Suppressor macrophage treated with lipopolysaccharide for 4 hours (primary cell): ENCODE measurements at regions not wholly inside any gene's neighbourhood (a gene's known extent, or its start where the extent isn't known, plus 50 kb on each side); places are given as distances from the start of the nearest gene placed in this dataset.
A peak's percentile ranks its signal among the peaks of the same experiment; 100 is the strongest.

Experiments
- DNase-seq: peaks from one replicate; pipeline ENCODE4 v3.0.0-alpha.2; 2020

DNA sequence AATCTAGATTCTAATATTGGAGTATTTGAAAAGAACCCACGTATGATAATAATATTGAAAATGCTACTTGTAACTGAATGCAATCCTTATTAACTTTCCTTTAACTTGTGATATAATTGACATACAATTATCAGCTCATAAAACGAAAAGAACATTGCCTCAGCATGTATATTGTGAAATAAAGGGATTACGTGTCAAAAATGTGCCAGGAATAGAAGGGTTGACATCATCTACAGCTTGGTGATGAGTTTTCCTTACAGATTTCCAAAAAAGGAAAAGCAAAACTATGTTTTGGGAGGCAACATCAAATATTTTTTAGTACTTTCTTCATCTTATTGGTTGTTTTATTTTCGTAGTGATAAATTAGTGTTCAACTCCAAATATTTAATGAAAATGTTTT is 266.0 kb upstream of the PTGER4 start:
- peak; percentile 72 for DNase-seq

DNA sequence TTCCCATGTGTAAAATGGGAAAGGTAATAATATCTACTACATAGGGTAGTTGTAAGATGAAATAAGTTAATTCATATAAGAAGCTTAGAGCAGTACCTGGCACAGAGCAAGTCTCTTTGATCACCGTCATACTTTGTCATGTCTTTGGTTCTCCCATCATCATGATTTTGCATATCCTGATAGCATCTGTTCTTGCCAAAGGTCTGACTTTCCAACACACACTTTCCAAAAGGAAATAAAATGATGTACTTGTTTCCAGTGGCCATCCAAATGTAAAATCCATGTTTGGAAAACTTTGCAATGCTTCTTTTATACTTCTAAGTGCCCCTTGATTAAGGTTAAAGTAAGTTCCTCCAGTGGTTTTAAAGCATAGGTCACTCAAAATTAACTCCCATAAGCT is 266.9 kb upstream of the PTGER4 start:
- no peak for DNase-seq

DNA sequence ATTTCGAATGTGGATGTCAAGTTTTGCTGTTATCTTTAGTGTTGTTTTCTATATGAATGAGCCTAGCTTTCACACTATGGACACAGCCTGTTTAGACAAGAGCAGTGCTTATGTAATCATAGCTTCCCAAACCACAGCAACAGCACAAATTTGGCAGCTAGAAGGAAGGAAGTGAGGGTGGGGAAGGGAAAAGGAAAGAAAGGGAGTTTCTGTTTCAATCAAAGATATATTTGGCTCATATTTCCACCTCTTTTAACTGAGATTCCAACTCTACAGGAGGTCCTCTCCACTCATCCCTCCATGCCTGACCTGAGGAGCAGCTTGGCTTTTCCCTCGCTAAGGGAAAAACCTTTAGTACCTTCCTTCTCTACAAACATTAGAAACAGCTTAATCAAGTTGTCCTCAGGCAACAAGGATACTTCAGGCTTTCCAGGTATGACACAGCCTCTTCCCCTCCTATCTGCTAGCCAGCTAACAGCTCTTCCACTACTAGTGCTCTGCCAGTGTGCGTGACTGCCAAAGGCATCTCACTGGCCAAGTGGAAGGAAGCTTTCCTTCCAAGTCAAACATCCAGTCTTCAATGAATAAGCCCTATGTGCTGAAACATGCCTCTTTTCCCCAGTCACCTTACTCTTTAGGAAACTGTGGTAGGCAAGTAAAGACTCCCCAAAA is 268.6 kb upstream of the PTGER4 start:
- peak; percentile 80 for DNase-seq

- peak; percentile 71 for DNase-seq
Observed at GRCh38 chr5:40410231-40410861, 269.4 kb upstream of the PTGER4 start.

DNA sequence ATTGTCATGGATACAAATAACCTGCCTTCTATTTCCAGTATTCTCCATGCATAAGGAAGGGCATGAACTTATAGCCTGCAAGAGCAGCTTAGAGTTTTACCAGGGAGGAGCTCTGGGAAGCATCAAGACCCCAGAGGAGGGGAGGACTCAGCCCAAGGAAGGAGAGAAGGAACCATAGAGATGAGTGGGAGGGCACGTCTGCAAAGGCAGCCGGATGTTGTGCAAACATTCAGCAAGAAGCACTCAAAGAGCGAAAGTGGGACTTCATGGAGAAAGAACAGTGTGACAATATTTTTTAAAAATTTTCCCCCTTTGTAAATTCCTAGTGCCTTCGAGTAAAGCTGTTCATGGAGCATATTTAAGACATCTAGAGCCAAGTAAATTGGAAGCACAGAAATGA is 270.1 kb upstream of the PTGER4 start:
- DNase-seq: peak; percentile 84

- DNase-seq: peak; percentile 69
Observed at GRCh38 chr5:40406741-40407211, 272.9 kb upstream of the PTGER4 start.

DNA sequence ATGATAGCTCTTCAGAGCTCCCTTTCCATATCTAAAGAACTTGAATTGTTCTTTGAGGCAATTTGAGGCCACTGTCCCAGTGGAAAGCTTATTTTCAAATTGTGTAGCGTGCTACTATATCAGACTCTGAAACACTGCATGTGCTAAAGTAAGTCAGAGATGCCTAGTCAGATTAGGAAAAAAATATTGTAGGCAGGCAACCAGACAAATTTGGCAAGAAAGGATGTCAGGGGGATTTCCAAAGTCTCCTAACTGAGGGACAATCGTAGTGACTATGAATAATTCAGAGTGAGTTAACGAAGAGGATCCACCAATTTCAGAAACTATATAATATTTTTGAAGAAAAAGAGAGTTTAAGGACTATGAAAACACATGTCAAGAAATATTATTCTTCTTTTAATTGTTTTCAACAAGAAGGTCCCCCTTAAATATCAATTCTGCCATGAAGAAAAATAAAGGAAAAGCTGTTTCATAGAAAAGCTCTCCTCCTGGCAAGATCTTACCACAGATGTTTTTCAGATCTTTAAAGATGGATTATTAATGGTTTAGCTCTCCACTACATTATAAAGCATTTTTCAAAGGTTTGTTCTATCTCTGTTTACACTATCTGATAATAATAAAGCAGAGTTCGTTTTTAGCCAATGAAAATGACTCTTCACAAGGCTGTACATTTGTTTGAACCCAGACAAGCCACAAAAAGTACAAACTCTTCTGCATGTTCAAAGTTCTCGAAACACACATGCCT is 273.5 kb upstream of the PTGER4 start:
- peak; percentile 81 for DNase-seq

- peak; percentile 78 for DNase-seq
Observed at GRCh38 chr5:40405230-40405629, 274.5 kb upstream of the PTGER4 start.

- peak; percentile 78 for DNase-seq
Observed at GRCh38 chr5:40404613-40405012, 275.1 kb upstream of the PTGER4 start.

- peak; percentile 76 for DNase-seq
Observed at GRCh38 chr5:40402007-40402364, 277.7 kb upstream of the PTGER4 start.

- peak; percentile 44 for DNase-seq
Observed at GRCh38 chr5:40401284-40402006, 278.3 kb upstream of the PTGER4 start.

DNA sequence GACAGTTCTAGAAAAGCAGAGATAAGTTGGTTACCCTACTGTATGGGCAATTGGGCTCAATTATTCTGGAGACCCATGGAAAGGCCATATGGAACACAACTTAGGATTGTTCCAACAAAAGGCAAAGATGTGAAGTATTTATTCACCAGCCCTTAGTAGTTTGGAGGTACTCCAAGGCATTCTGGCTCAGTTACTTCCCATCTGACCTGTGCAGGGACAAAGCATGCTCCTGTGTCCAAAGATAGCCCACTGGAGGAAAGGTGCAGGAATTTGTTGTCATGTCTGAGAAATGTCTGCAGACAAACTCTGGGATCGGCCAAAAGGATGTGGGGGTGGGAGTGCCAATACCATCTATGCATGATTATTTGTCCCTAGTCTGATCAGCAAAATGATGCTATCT is 279.5 kb upstream of the PTGER4 start:
- no peak for DNase-seq

DNA sequence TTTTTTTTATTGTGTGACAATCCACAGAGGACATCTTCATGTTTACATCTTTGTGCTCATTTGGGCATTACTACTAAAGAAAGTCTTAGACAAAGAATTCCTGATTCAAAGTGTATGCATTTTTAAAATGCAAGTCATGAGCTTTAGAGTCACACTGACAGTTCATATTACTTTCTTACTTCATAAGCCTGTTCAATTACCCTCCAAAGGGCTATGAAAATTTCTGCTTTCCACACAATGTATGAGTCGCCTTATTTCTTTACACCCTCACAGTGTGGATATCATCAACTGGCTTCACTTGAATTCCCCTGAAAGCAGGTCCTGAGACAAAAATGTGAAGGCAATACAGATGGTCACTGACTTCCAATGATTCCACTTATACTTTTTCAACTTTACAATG is 280.4 kb upstream of the PTGER4 start:
- DNase-seq: peak; percentile 71

GRCh38 chr5:40397976-40398375 is 281.7 kb upstream of the PTGER4 start:
- DNase-seq: no peak

DNA sequence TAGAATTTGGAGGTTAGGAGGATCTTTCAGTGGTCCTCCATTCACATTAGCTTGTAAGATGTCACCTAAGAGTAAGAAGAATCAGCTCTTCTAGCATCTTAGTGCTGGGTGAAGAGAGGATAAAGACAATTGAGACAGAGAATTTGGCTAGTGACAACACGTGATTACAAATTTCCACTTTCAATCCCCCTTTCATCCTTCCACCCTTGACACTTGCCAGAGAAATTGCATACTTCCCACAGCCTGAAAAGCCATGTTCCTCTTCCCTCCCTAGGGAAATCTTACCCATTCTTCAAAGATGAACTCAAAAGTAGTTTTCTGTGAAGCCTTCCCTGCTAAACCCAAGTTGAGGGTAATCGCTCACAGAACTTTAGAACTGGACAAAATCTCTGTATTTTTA is 282.6 kb upstream of the PTGER4 start:
- DNase-seq: peak; percentile 82

GRCh38 chr5:40396317-40396716 is 283.4 kb upstream of the PTGER4 start:
- peak; percentile 41 for DNase-seq

- DNase-seq: no peak
Observed at GRCh38 chr5:40395251-40395650, 284.5 kb upstream of the PTGER4 start.

DNA sequence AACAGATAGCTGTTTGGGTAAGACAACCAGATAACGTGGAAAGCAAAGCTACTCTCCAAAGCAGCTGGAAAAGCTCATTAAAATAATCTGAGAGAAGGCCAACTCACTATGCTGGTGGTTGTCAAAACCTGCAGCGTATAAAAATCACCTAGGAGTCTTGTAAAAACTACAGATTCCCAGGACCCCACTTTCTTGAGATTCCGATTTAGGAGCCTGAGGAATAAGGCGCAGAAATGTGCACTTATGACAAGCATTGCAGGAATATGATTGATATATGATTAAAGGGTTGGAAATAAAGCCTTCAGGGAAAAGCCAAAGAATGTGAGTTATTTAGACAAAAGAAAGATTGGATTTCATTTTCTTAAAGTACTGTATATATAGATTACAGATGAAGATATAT is 285.0 kb upstream of the PTGER4 start:
- DNase-seq: no peak

DNA sequence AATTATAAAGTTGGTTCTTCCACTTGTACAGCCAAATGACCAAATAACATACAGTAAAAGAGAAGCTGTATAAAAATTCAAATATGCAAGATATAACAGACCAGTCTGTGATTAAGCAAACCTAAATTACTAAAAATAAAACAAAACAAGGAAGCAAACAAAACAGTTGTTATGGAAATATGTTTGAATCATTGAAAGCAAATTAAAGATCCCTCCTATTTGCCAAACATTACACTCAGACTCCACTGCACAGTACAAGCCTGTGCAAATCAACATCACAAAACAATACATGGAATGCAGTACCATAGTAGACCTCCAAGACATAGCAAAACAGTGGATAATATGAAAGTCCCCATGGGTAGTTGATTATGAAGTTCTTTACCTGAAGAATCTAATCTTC is 288.1 kb upstream of the PTGER4 start:
- peak; percentile 34 for DNase-seq

DNA sequence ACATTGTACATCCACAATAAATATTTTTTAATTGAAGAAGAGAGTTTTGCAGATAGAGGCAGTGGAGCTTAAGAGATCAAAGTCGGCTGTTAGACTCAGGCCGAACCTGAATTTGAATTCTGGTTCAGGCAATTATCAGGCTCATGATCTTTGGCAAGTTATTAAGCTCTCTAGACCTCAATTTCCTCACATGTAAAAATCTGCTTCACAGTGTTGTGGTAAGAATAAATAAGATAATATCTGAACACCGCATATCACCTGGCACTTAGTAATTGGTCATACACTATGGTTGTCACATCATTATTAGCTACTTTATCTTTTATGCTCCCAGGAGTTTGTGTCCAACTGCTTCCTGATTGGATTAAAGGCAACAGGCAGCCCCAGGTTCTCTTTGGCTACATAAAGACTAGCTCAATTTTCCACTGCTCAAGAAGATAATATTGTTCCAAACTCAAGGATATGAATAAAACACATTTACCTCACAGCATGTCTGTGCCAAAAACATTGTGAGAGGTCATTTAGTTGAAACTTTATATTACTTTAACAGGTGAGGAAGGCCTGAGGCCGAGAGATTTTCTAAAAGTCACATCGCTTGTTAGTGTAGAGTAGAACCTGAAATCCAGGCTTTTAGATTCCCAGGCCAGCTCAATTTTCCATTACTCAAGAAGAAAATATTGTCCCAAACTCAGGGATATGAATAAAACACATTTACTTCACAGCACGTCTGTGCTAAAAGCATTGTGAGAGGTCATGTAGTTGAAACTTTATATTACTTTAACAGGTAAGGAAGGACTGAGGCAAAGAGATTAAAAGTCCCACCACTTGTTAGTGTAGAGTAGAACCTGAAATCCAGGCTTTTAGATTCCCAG is 289.2 kb upstream of the PTGER4 start:
- no peak for DNase-seq

DNA sequence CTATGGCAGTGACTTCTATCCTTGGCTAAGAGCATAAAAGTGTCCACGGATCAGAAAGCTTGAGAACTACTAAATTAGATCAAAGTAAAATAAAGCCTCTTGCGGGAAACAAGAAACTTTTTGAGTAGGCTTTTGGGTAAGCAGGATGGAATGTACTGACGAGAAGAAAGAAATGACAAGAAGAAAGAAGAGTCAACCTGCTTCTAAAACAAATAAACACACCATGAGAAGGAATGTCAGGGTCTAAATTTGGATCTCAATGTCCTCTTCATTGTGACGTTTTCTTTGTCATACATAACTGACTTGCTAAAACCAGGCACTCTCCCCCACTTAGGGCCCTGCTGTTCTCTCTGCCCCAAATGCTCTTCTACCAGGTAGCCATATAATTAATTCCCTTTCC is 290.1 kb upstream of the PTGER4 start:
- no peak for DNase-seq

DNA sequence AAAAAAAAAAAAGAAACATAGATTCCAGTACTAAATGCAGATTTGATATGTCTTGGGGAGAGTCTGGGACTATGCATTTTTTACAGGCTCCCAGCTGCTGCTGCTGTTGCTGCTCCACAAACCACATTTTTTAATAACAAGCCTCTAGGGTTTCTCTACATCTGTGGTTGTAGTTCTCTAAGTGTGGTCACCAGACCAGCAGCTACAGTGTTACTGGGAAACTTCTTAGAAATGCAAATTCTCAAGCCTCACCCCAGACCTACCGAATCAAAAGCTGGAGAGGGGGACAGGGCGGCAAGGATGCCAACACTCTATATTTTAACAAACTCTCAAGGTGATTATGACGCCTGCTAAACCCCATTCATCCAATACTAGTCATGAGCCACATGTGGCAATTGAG is 293.4 kb upstream of the PTGER4 start:
- DNase-seq: peak; percentile 51
